ENCODE measurements at regions not wholly inside any gene's neighbourhood (a gene's known extent, or its start where the extent isn't known, plus 50 kb on each side); places are given as distances from the start of the nearest gene placed in this dataset.

GRCh38 chr13:65722506-65722905 lies 1507.6 kb downstream of the PCDH9 start:
- Histone ChIP-seq H3K79me1 (ENCODE audit: insufficient read depth, low read depth, low read length, poor library complexity, severe bottlenecking) (no peaks in the 10 kb centered on the region), H2AFZ (ENCODE audit: low read length) (no peak overlapping the region), H3K9ac (ENCODE audit: extremely low read depth, insufficient read length, low read length) (no peak overlapping the region), H2BK15ac (ENCODE audit: low read depth, low read length) (no peak overlapping the region), H3T11ph (ENCODE audit: low read length) (no peak overlapping the region), H3K27ac (ENCODE audit: insufficient read length, low read depth, low read length) (no peak overlapping the region), H3K9me3 (ENCODE audit: control insufficient read depth, low read depth, low read length) (no peaks in the 10 kb centered on the region), H3K4me1 (ENCODE audit: insufficient read depth, low read length) (no peaks in the 10 kb centered on the region), H3K27me3 (ENCODE audit: insufficient read depth, low read length) (no peaks in the 10 kb centered on the region), H3K4me2 (ENCODE audit: insufficient read depth, insufficient read length, low read length) (no peak overlapping the region), H3K79me2 (ENCODE audit: insufficient read depth, low read length) (no peaks in the 10 kb centered on the region), H3K4ac (ENCODE audit: low read depth, low read length) (no peak overlapping the region), H2BK20ac (ENCODE audit: low read depth, low read length, poor library complexity, severe bottlenecking) (no peak overlapping the region), H2AK5ac (ENCODE audit: insufficient read length, low read length) (no peak overlapping the region), H4K91ac (ENCODE audit: insufficient read length, low read depth, low read length) (no peak overlapping the region), H3K18ac (ENCODE audit: insufficient read length, low read depth, low read length) (no peak overlapping the region), H2BK5ac (ENCODE audit: insufficient read length, low read length) (no peak overlapping the region), H2BK120ac (ENCODE audit: low read depth, low read length, poor library complexity, severe bottlenecking) (no peak overlapping the region), H3K14ac (ENCODE audit: insufficient read depth, low read length) (no peak overlapping the region), H3K56ac (ENCODE audit: insufficient read length, low read depth, low read length) (no peak overlapping the region), H4K20me1 (ENCODE audit: control insufficient read depth, insufficient read depth, insufficient read length) (no peaks in the 10 kb centered on the region), H3K23me2 (ENCODE audit: insufficient read length, low read depth, low read length, poor library complexity, severe bottlenecking) (no peaks in the 10 kb centered on the region), H2BK12ac (ENCODE audit: insufficient read length, low read depth, low read length) (no peak overlapping the region), H4K5ac (ENCODE audit: insufficient read length, low read depth, low read length) (no peak overlapping the region), H3K23ac (ENCODE audit: insufficient read length, low read depth, low read length) (no peak overlapping the region), H4K8ac (replicated peaks; ENCODE audit: insufficient read length, low read depth, low read length) (no peak overlapping the region)
- no peaks in the 10 kb centered on the region; the same call in 1 of the 2 replicates for H3K27me3 Mint-ChIP-seq (ENCODE audit: low read depth)
- DNase-seq, result no peak
- H3K27ac Mint-ChIP-seq, result no peak overlapping the region
- no peaks in the 10 kb centered on the region for H3K4me1 Mint-ChIP-seq
- TF ChIP-seq CTCF (conservative IDR thresholded peaks at IDR 0.05), result no peak
- H3K9me3 Mint-ChIP-seq, result peaks cover 3% of the 10 kb centered on the region in 2 experiments; a peak in 2 of 5 replicates
- WGBS (ENCODE audit: extremely low coverage, insufficient read length, low lambda C conversion rate), result no CpG with 5 or more reads among the region's 6 CpGs
- no peaks in the 10 kb centered on the region; a peak in 1 of 7 replicates for H3K36me3 Mint-ChIP-seq (ENCODE audit: insufficient read depth in 1 of 3, low read depth in 3 of 3)
- H3K4me3 Mint-ChIP-seq, result no peak overlapping the region
